ENCODE measurements at regions not wholly inside any gene's neighbourhood (a gene's known extent, or its start where the extent isn't known, plus 50 kb on each side); places are given as distances from the start of the nearest gene placed in this dataset.

- no peak for DNase-seq (ENCODE audit: low read depth)
- Histone ChIP-seq H3K27me3 (ENCODE audit: control insufficient read depth, insufficient read depth, low read length) (no peaks in the 10 kb centered on the region), H3K36me3 (ENCODE audit: control insufficient read depth, insufficient read depth, low read length) (no peaks in the 10 kb centered on the region), H3K4me3 (ENCODE audit: low read depth, low read length) (no peak overlapping the region)
- TF ChIP-seq, protein P1, sequence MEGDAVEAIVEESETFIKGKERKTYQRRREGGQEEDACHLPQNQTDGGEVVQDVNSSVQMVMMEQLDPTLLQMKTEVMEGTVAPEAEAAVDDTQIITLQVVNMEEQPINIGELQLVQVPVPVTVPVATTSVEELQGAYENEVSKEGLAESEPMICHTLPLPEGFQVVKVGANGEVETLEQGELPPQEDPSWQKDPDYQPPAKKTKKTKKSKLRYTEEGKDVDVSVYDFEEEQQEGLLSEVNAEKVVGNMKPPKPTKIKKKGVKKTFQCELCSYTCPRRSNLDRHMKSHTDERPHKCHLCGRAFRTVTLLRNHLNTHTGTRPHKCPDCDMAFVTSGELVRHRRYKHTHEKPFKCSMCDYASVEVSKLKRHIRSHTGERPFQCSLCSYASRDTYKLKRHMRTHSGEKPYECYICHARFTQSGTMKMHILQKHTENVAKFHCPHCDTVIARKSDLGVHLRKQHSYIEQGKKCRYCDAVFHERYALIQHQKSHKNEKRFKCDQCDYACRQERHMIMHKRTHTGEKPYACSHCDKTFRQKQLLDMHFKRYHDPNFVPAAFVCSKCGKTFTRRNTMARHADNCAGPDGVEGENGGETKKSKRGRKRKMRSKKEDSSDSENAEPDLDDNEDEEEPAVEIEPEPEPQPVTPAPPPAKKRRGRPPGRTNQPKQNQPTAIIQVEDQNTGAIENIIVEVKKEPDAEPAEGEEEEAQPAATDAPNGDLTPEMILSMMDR (IDR thresholded peaks at IDR 0.05; ENCODE audit: insufficient read depth, low read length, poor library complexity, severe bottlenecking): no peak
Measured at GRCh38 chr3:115279939-115280338, 132.9 kb upstream of the ZBTB20 start.

DNA sequence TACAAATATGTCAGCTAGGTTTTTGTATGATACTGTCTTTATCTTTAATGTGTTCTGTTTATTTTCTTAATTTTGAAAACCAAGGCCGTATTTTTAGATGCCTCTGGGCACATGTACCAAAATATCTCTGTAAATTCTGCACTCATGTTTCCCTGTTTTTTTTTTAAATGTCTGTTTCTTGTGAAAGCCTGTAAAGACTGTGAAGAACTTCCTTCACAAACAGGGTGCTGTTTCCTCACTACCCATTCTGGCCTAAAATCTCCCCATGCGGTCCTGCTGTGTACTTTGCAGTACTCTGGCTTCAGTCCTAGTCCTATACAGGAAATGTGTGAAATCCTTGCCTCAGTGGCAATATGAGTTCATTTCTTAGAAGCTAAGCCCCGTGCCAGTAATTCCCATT, 133.4 kb upstream of the ZBTB20 start:
- TF ChIP-seq, protein P1 (IDR thresholded peaks at IDR 0.05; ENCODE audit: insufficient read depth, low read length, poor library complexity, severe bottlenecking): no peak
- no peak overlapping the region for H3K4me3 ChIP-seq (ENCODE audit: low read depth, low read length)
- H3K27me3 ChIP-seq (ENCODE audit: control insufficient read depth, insufficient read depth, low read length): no peaks in the 10 kb centered on the region
- H3K36me3 ChIP-seq (ENCODE audit: control insufficient read depth, insufficient read depth, low read length): no peaks in the 10 kb centered on the region
- DNase-seq (ENCODE audit: low read depth): no peak

GRCh38 chr3:115281697-115282675, 134.9 kb upstream of the ZBTB20 start:
- TF ChIP-seq, protein P1 (IDR thresholded peaks at IDR 0.05; ENCODE audit: insufficient read depth, low read length, poor library complexity, severe bottlenecking): no peak
- no peaks in the 10 kb centered on the region for H3K27me3 ChIP-seq (ENCODE audit: control insufficient read depth, insufficient read depth, low read length)
- H3K36me3 ChIP-seq (ENCODE audit: control insufficient read depth, insufficient read depth, low read length): no peaks in the 10 kb centered on the region
- H3K4me3 ChIP-seq (ENCODE audit: low read depth, low read length): no peak overlapping the region
- DNase-seq (ENCODE audit: low read depth): no peak

GRCh38 chr3:115284980-115285379, 137.9 kb upstream of the ZBTB20 start:
- TF ChIP-seq, protein P1 (IDR thresholded peaks at IDR 0.05; ENCODE audit: insufficient read depth, low read length, poor library complexity, severe bottlenecking): no peak
- no peak overlapping the region for H3K4me3 ChIP-seq (ENCODE audit: low read depth, low read length)
- peak; percentile 57 for DNase-seq (ENCODE audit: low read depth)

GRCh38 chr3:115286529-115287197, 139.6 kb upstream of the ZBTB20 start:
- Histone ChIP-seq H3K27me3 (ENCODE audit: control insufficient read depth, insufficient read depth, low read length) (no peaks in the 10 kb centered on the region), H3K36me3 (ENCODE audit: control insufficient read depth, insufficient read depth, low read length) (no peaks in the 10 kb centered on the region), H3K4me3 (ENCODE audit: low read depth, low read length) (no peak overlapping the region)
- no peak for DNase-seq (ENCODE audit: low read depth)
- TF ChIP-seq, protein P1 (IDR thresholded peaks at IDR 0.05; ENCODE audit: insufficient read depth, low read length, poor library complexity, severe bottlenecking): no peak

More at GRCh38 chr3:115284980-115285379, 137.9 kb upstream of the ZBTB20 start:
- H3K36me3 ChIP-seq (ENCODE audit: control insufficient read depth, insufficient read depth, low read length): no peaks in the 10 kb centered on the region
- no peaks in the 10 kb centered on the region for H3K27me3 ChIP-seq (ENCODE audit: control insufficient read depth, insufficient read depth, low read length)
